ENCODE measurements at regions not wholly inside any gene's neighbourhood (a gene's known extent, or its start where the extent isn't known, plus 50 kb on each side); places are given as distances from the start of the nearest gene placed in this dataset.

DNA sequence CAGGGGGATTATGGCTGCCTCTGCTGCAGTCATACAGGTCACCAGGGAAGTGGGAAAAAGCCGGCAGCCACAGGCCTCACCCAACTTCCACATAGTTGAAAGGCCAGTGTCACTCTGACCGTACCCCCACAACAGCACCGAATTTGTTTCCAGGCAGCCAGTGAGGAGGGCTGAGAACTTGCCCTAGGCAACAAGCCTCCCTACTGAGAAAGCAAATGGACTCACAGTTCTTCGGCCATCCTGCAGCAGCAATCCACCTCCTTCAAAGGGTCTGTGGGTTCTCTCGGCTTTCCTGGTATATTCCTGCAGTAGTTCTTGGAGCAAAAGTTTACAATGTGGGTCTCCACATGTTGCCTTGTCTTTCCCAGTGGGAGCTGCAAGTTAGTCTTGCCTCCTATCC lies 251.3 kb downstream of the ETNK1 start:
- Histone ChIP-seq H3K4me1 (no peaks in the 10 kb centered on the region), H3K27me3 (ENCODE audit: low read depth) (no peaks in the 10 kb centered on the region), H3K9me3 (replicated peaks) (no peaks in the 10 kb centered on the region), H3K27ac (replicated peaks) (no peak overlapping the region), H3K36me3 (no peaks in the 10 kb centered on the region), H3K4me3 (no peak overlapping the region)
- TF ChIP-seq, protein P1, sequence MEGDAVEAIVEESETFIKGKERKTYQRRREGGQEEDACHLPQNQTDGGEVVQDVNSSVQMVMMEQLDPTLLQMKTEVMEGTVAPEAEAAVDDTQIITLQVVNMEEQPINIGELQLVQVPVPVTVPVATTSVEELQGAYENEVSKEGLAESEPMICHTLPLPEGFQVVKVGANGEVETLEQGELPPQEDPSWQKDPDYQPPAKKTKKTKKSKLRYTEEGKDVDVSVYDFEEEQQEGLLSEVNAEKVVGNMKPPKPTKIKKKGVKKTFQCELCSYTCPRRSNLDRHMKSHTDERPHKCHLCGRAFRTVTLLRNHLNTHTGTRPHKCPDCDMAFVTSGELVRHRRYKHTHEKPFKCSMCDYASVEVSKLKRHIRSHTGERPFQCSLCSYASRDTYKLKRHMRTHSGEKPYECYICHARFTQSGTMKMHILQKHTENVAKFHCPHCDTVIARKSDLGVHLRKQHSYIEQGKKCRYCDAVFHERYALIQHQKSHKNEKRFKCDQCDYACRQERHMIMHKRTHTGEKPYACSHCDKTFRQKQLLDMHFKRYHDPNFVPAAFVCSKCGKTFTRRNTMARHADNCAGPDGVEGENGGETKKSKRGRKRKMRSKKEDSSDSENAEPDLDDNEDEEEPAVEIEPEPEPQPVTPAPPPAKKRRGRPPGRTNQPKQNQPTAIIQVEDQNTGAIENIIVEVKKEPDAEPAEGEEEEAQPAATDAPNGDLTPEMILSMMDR (IDR thresholded peaks at IDR 0.05; ENCODE audit: borderline replicate concordance), result no peak
- intact Hi-C loops (cut with micrococcal nuclease), result no loop called here
- DNase-seq, result no peak

- TF ChIP-seq, protein P1 (IDR thresholded peaks at IDR 0.05; ENCODE audit: borderline replicate concordance), result no peak
- H3K36me3 ChIP-seq, result no peaks in the 10 kb centered on the region
- H3K4me3 ChIP-seq, result no peak overlapping the region
- no peaks in the 10 kb centered on the region for H3K27me3 ChIP-seq (ENCODE audit: low read depth)
- H3K4me1 ChIP-seq, result no peaks in the 10 kb centered on the region
- no peak overlapping the region for H3K27ac ChIP-seq (replicated peaks)
- H3K9me3 ChIP-seq (replicated peaks), result no peaks in the 10 kb centered on the region
- intact Hi-C loops (cut with micrococcal nuclease), result no loop called here
- no peak for DNase-seq
Observed at GRCh38 chr12:22879203-22879602, 254.2 kb downstream of the ETNK1 start.

- intact Hi-C loops (cut with micrococcal nuclease), result no loop called here
- TF ChIP-seq, protein P1 (IDR thresholded peaks at IDR 0.05; ENCODE audit: borderline replicate concordance), result no peak
- Histone ChIP-seq H3K27me3 (ENCODE audit: low read depth) (no peaks in the 10 kb centered on the region), H3K4me3 (no peak overlapping the region), H3K9me3 (replicated peaks) (no peaks in the 10 kb centered on the region), H3K27ac (replicated peaks) (no peak overlapping the region), H3K4me1 (no peaks in the 10 kb centered on the region), H3K36me3 (no peaks in the 10 kb centered on the region)
- DNase-seq, result no peak
Observed at GRCh38 chr12:22880331-22880730, 255.4 kb downstream of the ETNK1 start.

DNA sequence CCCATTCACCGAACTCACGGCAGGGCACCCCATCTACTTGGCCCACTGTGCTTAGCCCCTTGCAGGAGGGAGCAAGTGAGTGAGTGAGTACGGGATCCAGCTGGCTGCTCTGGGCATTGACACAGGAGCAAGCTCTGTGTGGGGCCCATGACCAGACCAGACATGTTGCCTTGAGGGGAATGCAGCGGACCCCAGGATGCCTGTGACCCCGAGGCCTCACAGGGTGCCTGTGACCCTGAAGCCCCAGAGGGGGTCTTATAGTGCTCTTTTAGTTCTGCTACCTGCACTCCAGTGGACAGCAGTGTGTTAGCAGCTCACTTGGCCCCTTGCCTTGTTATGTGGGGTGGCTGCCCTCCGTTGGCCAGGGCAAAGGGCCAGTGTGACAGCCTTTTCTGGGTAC lies 255.8 kb downstream of the ETNK1 start:
- TF ChIP-seq, protein P1 (IDR thresholded peaks at IDR 0.05; ENCODE audit: borderline replicate concordance), result no peak
- H3K9me3 ChIP-seq (replicated peaks), result peaks cover 3% of the 10 kb centered on the region
- no peak for DNase-seq
- intact Hi-C loops (cut with micrococcal nuclease), result no loop called here
- no peak overlapping the region for H3K27ac ChIP-seq (replicated peaks)
- H3K27me3 ChIP-seq (ENCODE audit: low read depth), result no peaks in the 10 kb centered on the region
- H3K4me3 ChIP-seq, result no peak overlapping the region
- no peaks in the 10 kb centered on the region for H3K4me1 ChIP-seq
- no peaks in the 10 kb centered on the region for H3K36me3 ChIP-seq

DNA sequence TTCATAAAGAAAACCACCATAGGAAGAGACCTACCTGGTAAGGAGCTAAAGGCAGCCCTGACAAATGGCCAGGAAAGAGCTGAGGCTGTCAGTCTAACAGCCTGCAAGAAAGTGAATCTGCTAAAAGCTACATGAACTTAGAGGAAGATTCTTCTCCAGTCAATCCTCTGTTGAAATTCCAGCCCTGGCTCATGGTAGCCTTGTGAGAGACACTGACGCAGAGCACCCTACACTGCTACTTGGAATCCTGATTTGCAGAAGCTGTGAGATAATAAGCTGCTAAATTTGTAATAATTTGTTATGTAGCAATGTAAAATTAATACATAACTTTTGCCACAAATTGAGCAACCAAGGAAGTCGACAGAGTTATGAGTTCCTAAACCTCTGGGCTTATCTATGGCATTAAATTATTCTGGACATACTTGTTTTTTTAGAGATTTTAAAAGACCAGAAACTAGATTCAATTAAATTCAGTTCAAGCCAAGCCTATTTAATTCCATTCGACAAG lies 257.0 kb downstream of the ETNK1 start:
- intact Hi-C loops (cut with micrococcal nuclease), result no loop called here
- DNase-seq, result no peak

More for the DNA sequence above, 257.0 kb downstream of the ETNK1 start:
- Histone ChIP-seq H3K4me1 (no peaks in the 10 kb centered on the region), H3K27ac (replicated peaks) (no peak overlapping the region), H3K36me3 (no peaks in the 10 kb centered on the region), H3K27me3 (ENCODE audit: low read depth) (no peaks in the 10 kb centered on the region), H3K9me3 (replicated peaks) (peaks cover 12% of the 10 kb centered on the region), H3K4me3 (no peak overlapping the region)
- TF ChIP-seq, protein P1 (IDR thresholded peaks at IDR 0.05; ENCODE audit: borderline replicate concordance), result no peak

Data from left ventricle myocardium inferior (tissue), 1 donor.